ENCODE measurements at regions not wholly inside any gene's neighbourhood (a gene's known extent, or its start where the extent isn't known, plus 50 kb on each side); places are given as distances from the start of the nearest gene placed in this dataset.

- TF ChIP-seq EZH2 (IDR thresholded peaks at IDR 0.05) (no peak), POLR2AphosphoS5 (IDR thresholded peaks at IDR 0.05; ENCODE audit: borderline replicate concordance, low read depth, low read length) (no peak), FOXP2 (optimal IDR thresholded peaks at IDR 0.05; ENCODE audit: control extremely low read depth, extremely low read length, insufficient read depth) (no peak)
Observed at GRCh38 chr18:5619376-5619775, 75.6 kb upstream of the EPB41L3 start.
